ENCODE measurements at regions not wholly inside any gene's neighbourhood (a gene's known extent, or its start where the extent isn't known, plus 50 kb on each side); places are given as distances from the start of the nearest gene placed in this dataset.

DNA sequence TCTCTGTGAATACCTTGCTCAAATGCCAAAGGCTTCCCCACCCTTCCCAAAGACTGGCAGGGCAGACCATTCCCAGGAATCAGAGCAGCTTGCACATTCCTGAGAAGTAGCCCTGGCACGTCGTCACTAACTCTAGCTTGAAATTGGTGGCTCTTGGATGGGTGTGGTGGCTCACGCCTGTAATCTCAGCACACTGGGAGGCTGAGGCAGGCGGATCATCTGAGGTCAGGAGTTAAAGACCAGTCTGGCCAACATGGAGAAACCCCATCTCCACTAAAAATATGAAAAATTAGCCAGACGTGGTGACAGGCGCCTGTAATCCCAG lies 108.2 kb upstream of the MPP7 start:
- TF ChIP-seq ISL1 (CRISPR knock-in tag; IDR thresholded peaks at IDR 0.05) = no peak
- no peak for TF ChIP-seq ZNF565 (CRISPR knock-in tag; conservative IDR thresholded peaks at IDR 0.05; ENCODE audit: low read depth)
- no peak for TF ChIP-seq CSDC2 (CRISPR knock-in tag; IDR thresholded peaks at IDR 0.05)
- TF ChIP-seq, protein P1, sequence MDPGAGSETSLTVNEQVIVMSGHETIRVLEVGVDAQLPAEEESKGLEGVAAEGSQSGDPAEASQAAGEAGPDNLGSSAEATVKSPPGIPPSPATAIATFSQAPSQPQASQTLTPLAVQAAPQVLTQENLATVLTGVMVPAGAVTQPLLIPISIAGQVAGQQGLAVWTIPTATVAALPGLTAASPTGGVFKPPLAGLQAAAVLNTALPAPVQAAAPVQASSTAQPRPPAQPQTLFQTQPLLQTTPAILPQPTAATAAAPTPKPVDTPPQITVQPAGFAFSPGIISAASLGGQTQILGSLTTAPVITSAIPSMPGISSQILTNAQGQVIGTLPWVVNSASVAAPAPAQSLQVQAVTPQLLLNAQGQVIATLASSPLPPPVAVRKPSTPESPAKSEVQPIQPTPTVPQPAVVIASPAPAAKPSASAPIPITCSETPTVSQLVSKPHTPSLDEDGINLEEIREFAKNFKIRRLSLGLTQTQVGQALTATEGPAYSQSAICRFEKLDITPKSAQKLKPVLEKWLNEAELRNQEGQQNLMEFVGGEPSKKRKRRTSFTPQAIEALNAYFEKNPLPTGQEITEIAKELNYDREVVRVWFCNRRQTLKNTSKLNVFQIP (CRISPR knock-in tag; IDR thresholded peaks at IDR 0.05; ENCODE audit: borderline replicate concordance, low read depth) = no peak
- TF ChIP-seq ZNF8 (CRISPR knock-in tag; IDR thresholded peaks at IDR 0.05) = no peak
- no peak for TF ChIP-seq PPARA (CRISPR knock-in tag; IDR thresholded peaks at IDR 0.05; ENCODE audit: borderline replicate concordance)
- TF ChIP-seq TCF4 (CRISPR knock-in tag; IDR thresholded peaks at IDR 0.05; ENCODE audit: borderline replicate concordance) = no peak
- TF ChIP-seq SNAI2 (CRISPR knock-in tag; IDR thresholded peaks at IDR 0.05) = no peak
- TF ChIP-seq ARNTL (CRISPR knock-in tag; IDR thresholded peaks at IDR 0.05; ENCODE audit: borderline replicate concordance, low read depth) = no peak
- TF ChIP-seq BACH2 (CRISPR knock-in tag; IDR thresholded peaks at IDR 0.05; ENCODE audit: borderline replicate concordance) = no peak
- no peak for TF ChIP-seq GLIS3 (CRISPR knock-in tag; IDR thresholded peaks at IDR 0.05)
- no peak for TF ChIP-seq RARB (CRISPR knock-in tag; IDR thresholded peaks at IDR 0.05)
- no peak for TF ChIP-seq PATZ1 (CRISPR knock-in tag; IDR thresholded peaks at IDR 0.05; ENCODE audit: borderline replicate concordance)
- TF ChIP-seq, protein P2, sequence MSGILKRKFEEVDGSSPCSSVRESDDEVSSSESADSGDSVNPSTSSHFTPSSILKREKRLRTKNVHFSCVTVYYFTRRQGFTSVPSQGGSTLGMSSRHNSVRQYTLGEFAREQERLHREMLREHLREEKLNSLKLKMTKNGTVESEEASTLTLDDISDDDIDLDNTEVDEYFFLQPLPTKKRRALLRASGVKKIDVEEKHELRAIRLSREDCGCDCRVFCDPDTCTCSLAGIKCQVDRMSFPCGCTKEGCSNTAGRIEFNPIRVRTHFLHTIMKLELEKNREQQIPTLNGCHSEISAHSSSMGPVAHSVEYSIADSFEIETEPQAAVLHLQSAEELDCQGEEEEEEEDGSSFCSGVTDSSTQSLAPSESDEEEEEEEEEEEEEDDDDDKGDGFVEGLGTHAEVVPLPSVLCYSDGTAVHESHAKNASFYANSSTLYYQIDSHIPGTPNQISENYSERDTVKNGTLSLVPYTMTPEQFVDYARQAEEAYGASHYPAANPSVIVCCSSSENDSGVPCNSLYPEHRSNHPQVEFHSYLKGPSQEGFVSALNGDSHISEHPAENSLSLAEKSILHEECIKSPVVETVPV (CRISPR knock-in tag; IDR thresholded peaks at IDR 0.05) = no peak
- TF ChIP-seq ESRRG (CRISPR knock-in tag; IDR thresholded peaks at IDR 0.05) = no peak
- no peak for ATAC-seq

- no peak for ATAC-seq
- TF ChIP-seq PATZ1 (CRISPR knock-in tag; IDR thresholded peaks at IDR 0.05; ENCODE audit: borderline replicate concordance) (no peak), ZC3H10 (CRISPR knock-in tag; IDR thresholded peaks at IDR 0.05) (no peak), ARNTL (CRISPR knock-in tag; IDR thresholded peaks at IDR 0.05; ENCODE audit: borderline replicate concordance, low read depth) (no peak), ESRRG (CRISPR knock-in tag; IDR thresholded peaks at IDR 0.05) (no peak), OSR1 (CRISPR knock-in tag; IDR thresholded peaks at IDR 0.05) (no peak)
These were observed 108.8 kb upstream of the MPP7 start for GRCh38 chr10:28411648-28412047.

DNA sequence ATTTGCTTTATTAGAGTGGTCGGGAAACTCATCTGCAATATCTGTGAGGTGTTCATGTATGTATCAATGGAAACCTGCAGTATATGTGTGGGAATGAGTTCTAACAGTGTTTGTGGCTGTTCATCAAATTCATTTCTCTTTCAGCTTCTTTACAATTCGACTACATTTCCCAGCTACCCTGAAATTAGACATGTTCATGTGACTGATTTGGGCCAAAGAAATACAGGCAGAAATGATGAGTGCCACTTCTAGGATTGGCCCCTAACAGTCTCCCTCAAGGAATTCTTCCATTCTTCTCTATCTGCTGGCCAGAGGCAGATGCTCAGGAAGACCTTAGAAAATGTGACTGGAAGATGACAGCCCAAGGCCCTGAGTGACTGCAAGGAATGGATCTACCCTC lies 114.8 kb upstream of the WAC start:
- ATAC-seq = no peak
- TF ChIP-seq ZFP30 (CRISPR knock-in tag; IDR thresholded peaks at IDR 0.05) (no peak), ISL1 (CRISPR knock-in tag; IDR thresholded peaks at IDR 0.05) (no peak), ZNF565 (CRISPR knock-in tag; conservative IDR thresholded peaks at IDR 0.05; ENCODE audit: low read depth) (no peak), PPARA (CRISPR knock-in tag; IDR thresholded peaks at IDR 0.05; ENCODE audit: borderline replicate concordance) (no peak), ZC3H10 (CRISPR knock-in tag; IDR thresholded peaks at IDR 0.05) (no peak), CSDC2 (CRISPR knock-in tag; IDR thresholded peaks at IDR 0.05) (no peak), ARNTL (CRISPR knock-in tag; IDR thresholded peaks at IDR 0.05; ENCODE audit: borderline replicate concordance, low read depth) (no peak)

- no peak for ATAC-seq
- TF ChIP-seq ZNF8 (CRISPR knock-in tag; IDR thresholded peaks at IDR 0.05) (no peak), ZNF565 (CRISPR knock-in tag; conservative IDR thresholded peaks at IDR 0.05; ENCODE audit: low read depth) (no peak), GLIS3 (CRISPR knock-in tag; IDR thresholded peaks at IDR 0.05) (no peak), ZFP3 (CRISPR knock-in tag; IDR thresholded peaks at IDR 0.05) (no peak), PPARA (CRISPR knock-in tag; IDR thresholded peaks at IDR 0.05; ENCODE audit: borderline replicate concordance) (no peak), ZFP30 (CRISPR knock-in tag; IDR thresholded peaks at IDR 0.05) (no peak), ZNF70 (CRISPR knock-in tag; IDR thresholded peaks at IDR 0.05) (no peak), SNAI2 (CRISPR knock-in tag; IDR thresholded peaks at IDR 0.05) (no peak), BACH2 (CRISPR knock-in tag; IDR thresholded peaks at IDR 0.05; ENCODE audit: borderline replicate concordance) (no peak), TSHZ2 (CRISPR knock-in tag; IDR thresholded peaks at IDR 0.05) (no peak), OSR1 (CRISPR knock-in tag; IDR thresholded peaks at IDR 0.05) (no peak), TOX (CRISPR knock-in tag; IDR thresholded peaks at IDR 0.05; ENCODE audit: borderline replicate concordance) (no peak), ARNTL (CRISPR knock-in tag; IDR thresholded peaks at IDR 0.05; ENCODE audit: borderline replicate concordance, low read depth) (no peak), TCF4 (CRISPR knock-in tag; IDR thresholded peaks at IDR 0.05; ENCODE audit: borderline replicate concordance) (no peak)
- TF ChIP-seq, protein P1 (CRISPR knock-in tag; IDR thresholded peaks at IDR 0.05; ENCODE audit: borderline replicate concordance, low read depth) = no peak
- TF ChIP-seq, protein P2 (CRISPR knock-in tag; IDR thresholded peaks at IDR 0.05) = no peak
These were observed 107.5 kb upstream of the WAC start for GRCh38 chr10:28425422-28425821.
